NB4 (cell line): ENCODE measurements at regions not wholly inside any gene's neighbourhood (a gene's known extent, or its start where the extent isn't known, plus 50 kb on each side); places are given as distances from the start of the nearest gene placed in this dataset.

Source experiments
- MYC ChIP-seq: IDR thresholded peaks from 2 replicates; pipeline ENCODE4 v1.6.1; 2011; ENCODE audit warnings: low read depth, low read length
- POLR2A ChIP-seq: IDR thresholded peaks from 2 replicates; pipeline ENCODE4 v1.6.1; 2011; ENCODE audit warnings: mild to moderate bottlenecking; ENCODE audit not compliant: insufficient read length; ENCODE audit errors: extremely low read depth
- TF ChIP-seq, protein P1 (sequence below): IDR thresholded peaks from one replicate; pipeline ENCODE4 v1.5.1; 2012; ENCODE audit warnings: low read depth, low read length
- TF ChIP-seq, protein P2 (sequence below): IDR thresholded peaks from 2 replicates; pipeline ENCODE4 v1.6.1; 2011; ENCODE audit warnings: low read depth, low read length

DNA sequence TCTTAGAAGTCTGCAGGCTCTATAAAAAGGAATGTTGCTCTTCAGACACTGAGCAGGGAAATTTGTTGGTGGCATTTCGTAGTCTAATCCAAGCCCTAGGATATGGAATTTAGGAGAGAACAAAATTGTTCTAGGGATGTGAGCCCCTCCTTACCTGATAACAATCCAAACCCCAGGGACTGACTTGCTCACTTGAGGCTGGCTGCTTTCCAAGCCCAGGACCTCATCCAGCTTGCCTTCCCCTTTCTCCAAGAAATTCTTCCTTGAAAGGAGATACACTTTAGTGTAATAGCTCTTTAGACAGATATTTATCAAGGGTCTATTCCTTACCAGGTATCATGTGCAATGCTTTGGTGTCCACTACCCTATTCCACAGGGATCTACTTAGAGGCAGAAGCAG lies 279.8 kb downstream of the C1D start:
- TF ChIP-seq, protein P1, sequence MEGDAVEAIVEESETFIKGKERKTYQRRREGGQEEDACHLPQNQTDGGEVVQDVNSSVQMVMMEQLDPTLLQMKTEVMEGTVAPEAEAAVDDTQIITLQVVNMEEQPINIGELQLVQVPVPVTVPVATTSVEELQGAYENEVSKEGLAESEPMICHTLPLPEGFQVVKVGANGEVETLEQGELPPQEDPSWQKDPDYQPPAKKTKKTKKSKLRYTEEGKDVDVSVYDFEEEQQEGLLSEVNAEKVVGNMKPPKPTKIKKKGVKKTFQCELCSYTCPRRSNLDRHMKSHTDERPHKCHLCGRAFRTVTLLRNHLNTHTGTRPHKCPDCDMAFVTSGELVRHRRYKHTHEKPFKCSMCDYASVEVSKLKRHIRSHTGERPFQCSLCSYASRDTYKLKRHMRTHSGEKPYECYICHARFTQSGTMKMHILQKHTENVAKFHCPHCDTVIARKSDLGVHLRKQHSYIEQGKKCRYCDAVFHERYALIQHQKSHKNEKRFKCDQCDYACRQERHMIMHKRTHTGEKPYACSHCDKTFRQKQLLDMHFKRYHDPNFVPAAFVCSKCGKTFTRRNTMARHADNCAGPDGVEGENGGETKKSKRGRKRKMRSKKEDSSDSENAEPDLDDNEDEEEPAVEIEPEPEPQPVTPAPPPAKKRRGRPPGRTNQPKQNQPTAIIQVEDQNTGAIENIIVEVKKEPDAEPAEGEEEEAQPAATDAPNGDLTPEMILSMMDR, result no peak
- TF ChIP-seq, protein P2, sequence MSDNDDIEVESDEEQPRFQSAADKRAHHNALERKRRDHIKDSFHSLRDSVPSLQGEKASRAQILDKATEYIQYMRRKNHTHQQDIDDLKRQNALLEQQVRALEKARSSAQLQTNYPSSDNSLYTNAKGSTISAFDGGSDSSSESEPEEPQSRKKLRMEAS, result no peak
- no peak for TF ChIP-seq POLR2A
- no peak for TF ChIP-seq MYC
